HG02884 (cell line): ENCODE measurements at regions not wholly inside any gene's neighbourhood (a gene's known extent, or its start where the extent isn't known, plus 50 kb on each side); places are given as distances from the start of the nearest gene placed in this dataset.
"Not testable (repeated sequence)": the region's sequence is repeated elsewhere in the genome, so short reads cannot be mapped to it uniquely, and the experiment has no call there.

Experiments
- ATAC-seq: cut with Tn5 transposase; IDR thresholded peaks from one replicate; pipeline ENCODE4 v1.9.1; 2021; ENCODE audit warnings: mild to moderate bottlenecking, moderate library complexity; ENCODE audit not compliant: unreplicated experiment

- ATAC-seq = peak; percentile 67
These were observed 96.1 kb upstream of the CHD2 start for GRCh38 chr15:92803852-92804609.

- not testable (repeated sequence) for ATAC-seq
These were observed 95.6 kb upstream of the CHD2 start for GRCh38 chr15:92804610-92804936.

GRCh38 chr15:92805080-92805690 lies 94.9 kb upstream of the CHD2 start:
- no peak for ATAC-seq

GRCh38 chr15:92806171-92806570 lies 94.0 kb upstream of the CHD2 start:
- ATAC-seq = not testable (repeated sequence)

- no peak for ATAC-seq
These were observed 93.4 kb upstream of the CHD2 start for GRCh38 chr15:92806763-92807162.

- no peak for ATAC-seq
These were observed 92.1 kb upstream of the CHD2 start for GRCh38 chr15:92807971-92808571.

- ATAC-seq = peak; percentile 9
These were observed 91.5 kb upstream of the CHD2 start for GRCh38 chr15:92808598-92809063.

GRCh38 chr15:92809064-92809879 lies 90.9 kb upstream of the CHD2 start:
- ATAC-seq = peak; percentile 77

GRCh38 chr15:92809880-92810361 lies 90.2 kb upstream of the CHD2 start:
- ATAC-seq = no peak

- ATAC-seq = no peak
These were observed 89.5 kb upstream of the CHD2 start for GRCh38 chr15:92810418-92811138.

- no peak for ATAC-seq
These were observed 88.8 kb upstream of the CHD2 start for GRCh38 chr15:92811148-92811913.

GRCh38 chr15:92812271-92812670 lies 87.9 kb upstream of the CHD2 start:
- no peak for ATAC-seq

GRCh38 chr15:92813485-92813884 lies 86.6 kb upstream of the CHD2 start:
- ATAC-seq = no peak

GRCh38 chr15:92817339-92817886 lies 82.7 kb upstream of the CHD2 start:
- no peak for ATAC-seq

GRCh38 chr15:92818651-92819277 lies 81.4 kb upstream of the CHD2 start:
- no peak for ATAC-seq

- no peak for ATAC-seq
These were observed 80.6 kb upstream of the CHD2 start for GRCh38 chr15:92819278-92820235.

- ATAC-seq = peak; percentile 79
These were observed 79.7 kb upstream of the CHD2 start for GRCh38 chr15:92820236-92821021.
